ENCODE measurements at regions not wholly inside any gene's neighbourhood (a gene's known extent, or its start where the extent isn't known, plus 50 kb on each side); places are given as distances from the start of the nearest gene placed in this dataset.

GRCh38 chr3:98984024-98984423 lies 82.5 kb upstream of the DCBLD2 start:
- Histone ChIP-seq H3K27me3 (no peaks in the 10 kb centered on the region), H3K9me3 (no peaks in the 10 kb centered on the region), H3K36me3 (no peaks in the 10 kb centered on the region), H3K27ac (no peak overlapping the region), H3K4me1 (no peaks in the 10 kb centered on the region), H3K4me3 (no peak overlapping the region)
- no peak for TF ChIP-seq CTCF (IDR thresholded peaks at IDR 0.05)
- TF ChIP-seq POLR2A (IDR thresholded peaks at IDR 0.05) = no peak
- no peak for DNase-seq

DNA sequence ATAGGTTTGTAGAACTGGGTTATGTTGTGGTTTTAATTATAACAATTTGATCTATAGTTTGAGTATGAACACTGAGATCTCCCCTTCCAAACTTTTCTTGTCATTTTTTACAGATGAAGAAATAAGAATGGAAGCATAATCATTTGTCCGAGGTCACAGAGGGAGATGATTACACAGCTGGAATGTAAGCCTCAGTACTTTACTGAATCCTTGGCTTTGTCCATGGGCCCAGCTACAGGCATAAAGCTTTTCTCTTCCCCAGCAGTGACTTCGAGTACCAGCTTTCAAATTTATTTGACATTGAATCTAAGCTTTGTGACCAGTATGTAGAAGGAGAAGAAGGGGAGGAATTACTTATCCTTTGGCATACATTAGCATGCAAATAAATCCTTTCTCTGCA lies 80.9 kb upstream of the DCBLD2 start:
- no peaks in the 10 kb centered on the region for H3K4me1 ChIP-seq
- TF ChIP-seq CTCF (IDR thresholded peaks at IDR 0.05) = no peak
- no peak for TF ChIP-seq POLR2A (IDR thresholded peaks at IDR 0.05)
- no peaks in the 10 kb centered on the region for H3K9me3 ChIP-seq
- H3K4me3 ChIP-seq = no peak overlapping the region
- no peaks in the 10 kb centered on the region for H3K27me3 ChIP-seq
- no peak for DNase-seq
- H3K36me3 ChIP-seq = no peaks in the 10 kb centered on the region
- H3K27ac ChIP-seq = no peak overlapping the region

GRCh38 chr3:98980915-98981596 lies 79.6 kb upstream of the DCBLD2 start:
- H3K36me3 ChIP-seq = no peaks in the 10 kb centered on the region
- TF ChIP-seq CTCF (IDR thresholded peaks at IDR 0.05) (no peak), POLR2A (IDR thresholded peaks at IDR 0.05) (no peak)

DNA sequence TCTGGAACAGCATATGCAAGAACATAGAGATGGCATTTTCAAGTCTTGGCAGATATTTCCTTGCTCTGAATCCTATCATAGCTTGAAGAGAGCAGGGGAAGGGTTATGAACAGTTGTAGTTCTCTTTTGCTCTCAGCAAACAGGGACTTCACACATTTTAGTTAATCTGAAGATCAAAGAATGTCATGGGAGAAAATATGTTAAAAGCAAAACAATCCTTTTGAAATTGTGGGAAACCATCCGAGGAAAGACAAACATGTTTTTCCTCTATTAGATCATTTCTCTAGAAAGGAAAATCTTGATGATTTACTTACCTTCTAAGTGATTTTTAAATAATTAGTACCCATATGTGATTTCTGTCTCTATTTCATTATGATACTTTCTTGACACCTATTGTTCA lies 77.8 kb upstream of the DCBLD2 start:
- no peaks in the 10 kb centered on the region for H3K4me1 ChIP-seq
- no peak overlapping the region for H3K27ac ChIP-seq
- H3K36me3 ChIP-seq = no peaks in the 10 kb centered on the region
- no peak for DNase-seq
- TF ChIP-seq POLR2A (IDR thresholded peaks at IDR 0.05) = no peak
- TF ChIP-seq CTCF (IDR thresholded peaks at IDR 0.05) = no peak
- no peaks in the 10 kb centered on the region for H3K9me3 ChIP-seq
- H3K4me3 ChIP-seq = no peak overlapping the region
- no peaks in the 10 kb centered on the region for H3K27me3 ChIP-seq

More at GRCh38 chr3:98980915-98981596, 79.6 kb upstream of the DCBLD2 start:
- DNase-seq = no peak
- H3K9me3 ChIP-seq = no peaks in the 10 kb centered on the region
- no peak overlapping the region for H3K4me3 ChIP-seq
- H3K27me3 ChIP-seq = no peaks in the 10 kb centered on the region
- H3K27ac ChIP-seq = no peak overlapping the region
- no peaks in the 10 kb centered on the region for H3K4me1 ChIP-seq

DNA sequence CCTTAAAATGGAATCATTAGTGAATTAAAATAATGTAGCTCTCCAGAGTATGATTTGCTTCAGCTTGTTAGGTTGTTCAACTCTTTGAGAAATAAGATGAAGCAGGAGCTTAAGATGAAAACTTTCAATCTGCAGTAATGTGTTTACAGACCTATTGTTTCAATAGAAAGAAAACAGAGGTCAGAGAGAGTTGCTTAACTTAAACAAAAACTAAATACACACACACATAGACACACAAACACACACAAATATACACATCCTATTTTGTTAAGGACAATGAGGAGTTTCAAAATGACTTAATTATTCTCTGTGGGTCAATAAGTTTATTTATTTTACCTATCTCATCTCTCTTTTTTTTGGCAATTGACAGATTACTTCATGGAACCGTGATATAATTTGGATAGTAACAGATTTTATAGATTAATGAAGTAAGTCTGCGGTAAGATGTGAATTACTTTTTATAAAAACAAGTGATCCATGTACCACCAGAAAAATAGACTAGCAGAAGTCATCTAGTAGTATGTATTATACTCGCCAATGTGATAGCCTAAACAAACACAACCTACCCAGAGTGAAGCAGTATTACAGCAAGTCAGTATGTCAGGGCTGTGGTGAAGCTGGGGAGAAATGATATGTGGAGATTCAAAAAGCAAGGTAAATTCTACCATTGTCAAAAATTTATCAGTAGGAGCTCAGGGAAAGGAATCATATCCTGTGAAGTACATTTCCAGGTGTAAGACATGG lies 76.7 kb upstream of the DCBLD2 start:
- H3K27me3 ChIP-seq = no peaks in the 10 kb centered on the region
- TF ChIP-seq POLR2A (IDR thresholded peaks at IDR 0.05) (no peak), CTCF (IDR thresholded peaks at IDR 0.05) (no peak)
- no peak for DNase-seq

More for the DNA sequence above, 76.7 kb upstream of the DCBLD2 start:
- Histone ChIP-seq H3K4me1 (no peaks in the 10 kb centered on the region), H3K9me3 (no peaks in the 10 kb centered on the region), H3K27ac (no peak overlapping the region), H3K36me3 (no peaks in the 10 kb centered on the region), H3K4me3 (no peak overlapping the region)

All from Peyer's patch (tissue), 4 donors.